ENCODE measurements at regions not wholly inside any gene's neighbourhood (a gene's known extent, or its start where the extent isn't known, plus 50 kb on each side); places are given as distances from the start of the nearest gene placed in this dataset.
A peak's percentile ranks its signal among the peaks of the same experiment; 100 is the strongest.
"Not testable (repeated sequence)": the region's sequence is repeated elsewhere in the genome, so short reads cannot be mapped to it uniquely, and the experiment has no call there.

GRCh38 chr12:116687888-116688287 lies 50.0 kb downstream of the SPRING1 start:
- H3K9me3 Mint-ChIP-seq = no peaks in the 10 kb centered on the region
- H3K27me3 Mint-ChIP-seq = peaks cover 14% of the 10 kb centered on the region
- peak; percentile 34 for DNase-seq
- ChIA-PET CTCF (interaction anchor here (0.9 to 1.4 kb wide), 3 partner anchors 12 to 87 kb away, joined by 3 to 4 read pairs (median 3); no protein-coding TSS in a partner anchor), POLR2A (no interaction called here)
- H3K4me3 Mint-ChIP-seq = no peak overlapping the region
- peaks cover 2% of the 10 kb centered on the region for H3K4me1 Mint-ChIP-seq
- H3K27ac Mint-ChIP-seq = no peak overlapping the region
- no peaks in the 10 kb centered on the region for H3K36me3 Mint-ChIP-seq (ENCODE audit: low read depth)

GRCh38 chr12:116684891-116685290 lies 53.0 kb downstream of the SPRING1 start:
- ChIA-PET CTCF (no interaction called here), POLR2A (no interaction called here)
- Mint-ChIP-seq H3K4me3 (no peak overlapping the region), H3K27ac (no peak overlapping the region), H3K4me1 (peaks cover 2% of the 10 kb centered on the region), H3K9me3 (no peaks in the 10 kb centered on the region), H3K36me3 (ENCODE audit: low read depth) (no peaks in the 10 kb centered on the region), H3K27me3 (peaks cover 4% of the 10 kb centered on the region)
- DNase-seq = no peak

GRCh38 chr12:116677202-116677661 lies 60.6 kb downstream of the SPRING1 start:
- peaks cover 49% of the 10 kb centered on the region for H3K4me1 Mint-ChIP-seq
- ChIA-PET CTCF (no interaction called here), POLR2A (no interaction called here)
- DNase-seq = no peak
- H3K27ac Mint-ChIP-seq = no peak overlapping the region
- no peaks in the 10 kb centered on the region for H3K9me3 Mint-ChIP-seq
- no peaks in the 10 kb centered on the region for H3K27me3 Mint-ChIP-seq
- H3K4me3 Mint-ChIP-seq = no peak overlapping the region
- H3K36me3 Mint-ChIP-seq (ENCODE audit: low read depth) = no peaks in the 10 kb centered on the region

GRCh38 chr12:116675339-116676107 lies 62.3 kb downstream of the SPRING1 start:
- Mint-ChIP-seq H3K9me3 (no peaks in the 10 kb centered on the region), H3K4me3 (no peak overlapping the region), H3K36me3 (ENCODE audit: low read depth) (no peaks in the 10 kb centered on the region), H3K27me3 (no peaks in the 10 kb centered on the region), H3K27ac (peak overlapping the region; percentile 60), H3K4me1 (peaks cover 61% of the 10 kb centered on the region)
- POLR2A ChIA-PET = no interaction called here
- DNase-seq = no peak
- CTCF ChIA-PET = interaction anchor here (0.8 to 1.4 kb wide), 2 partner anchors 12 kb away, joined by 3 read pairs; no protein-coding TSS in a partner anchor

- CTCF ChIA-PET = interaction anchor here (1.1 to 1.4 kb wide), 2 partner anchors 13 to 370 kb away, joined by 3 read pairs; no protein-coding TSS in a partner anchor
- H3K27ac Mint-ChIP-seq = no peak overlapping the region
Observed at GRCh38 chr12:116674643-116675183, 63.2 kb downstream of the SPRING1 start.

GRCh38 chr12:116673681-116674111 lies 64.2 kb downstream of the SPRING1 start:
- ChIA-PET POLR2A (no interaction called here), CTCF (interaction anchor here (0.6 to 1.1 kb wide), 5 partner anchors 13 to 369 kb away, joined by 3 read pairs; no protein-coding TSS in a partner anchor)
- Mint-ChIP-seq H3K27ac (peak overlapping the region; percentile 85), H3K9me3 (no peaks in the 10 kb centered on the region), H3K4me3 (no peak overlapping the region), H3K36me3 (ENCODE audit: low read depth) (no peaks in the 10 kb centered on the region), H3K4me1 (peaks cover 57% of the 10 kb centered on the region), H3K27me3 (no peaks in the 10 kb centered on the region)
- peak; percentile 28 for DNase-seq

More at GRCh38 chr12:116674643-116675183, 63.2 kb downstream of the SPRING1 start:
- no peak overlapping the region for H3K4me3 Mint-ChIP-seq
- H3K4me1 Mint-ChIP-seq = peaks cover 57% of the 10 kb centered on the region
- no peaks in the 10 kb centered on the region for H3K27me3 Mint-ChIP-seq
- no peaks in the 10 kb centered on the region for H3K9me3 Mint-ChIP-seq
- no peak for DNase-seq
- no peaks in the 10 kb centered on the region for H3K36me3 Mint-ChIP-seq (ENCODE audit: low read depth)
- POLR2A ChIA-PET = no interaction called here

- Mint-ChIP-seq H3K27me3 (no peaks in the 10 kb centered on the region), H3K9me3 (no peaks in the 10 kb centered on the region), H3K4me1 (peaks cover 57% of the 10 kb centered on the region), H3K36me3 (ENCODE audit: low read depth) (no peaks in the 10 kb centered on the region), H3K4me3 (peak overlapping the region; percentile 68), H3K27ac (peak overlapping the region; percentile 85)
- ChIA-PET CTCF (interaction anchor here (0.6 to 1.1 kb wide), 6 partner anchors 12 to 363 kb away, joined by 3 read pairs; no protein-coding TSS in a partner anchor), POLR2A (no interaction called here)
- peak; percentile 54 for DNase-seq
Observed at GRCh38 chr12:116672842-116673516, 64.9 kb downstream of the SPRING1 start.

- H3K4me3 Mint-ChIP-seq = no peak overlapping the region
- no peaks in the 10 kb centered on the region for H3K27me3 Mint-ChIP-seq
- ChIA-PET POLR2A (no interaction called here), CTCF (interaction anchor here (0.7 kb wide), 1 partner anchor 504 kb away, joined by 3 read pairs; no protein-coding TSS in a partner anchor)
- DNase-seq = no peak
- H3K9me3 Mint-ChIP-seq = no peaks in the 10 kb centered on the region
- no peaks in the 10 kb centered on the region for H3K36me3 Mint-ChIP-seq (ENCODE audit: low read depth)
- H3K4me1 Mint-ChIP-seq = peaks cover 52% of the 10 kb centered on the region
- no peak overlapping the region for H3K27ac Mint-ChIP-seq
Observed at GRCh38 chr12:116672010-116672409, 65.9 kb downstream of the SPRING1 start.

- Mint-ChIP-seq H3K9me3 (no peaks in the 10 kb centered on the region), H3K27me3 (no peaks in the 10 kb centered on the region), H3K4me3 (no peak overlapping the region), H3K36me3 (ENCODE audit: low read depth) (no peaks in the 10 kb centered on the region), H3K27ac (no peak overlapping the region), H3K4me1 (peaks cover 45% of the 10 kb centered on the region)
- ChIA-PET POLR2A (no interaction called here), CTCF (no interaction called here)
- DNase-seq = no peak
Observed at GRCh38 chr12:116670859-116671258, 67.0 kb downstream of the SPRING1 start.

- H3K27ac Mint-ChIP-seq = no peak overlapping the region
- H3K27me3 Mint-ChIP-seq = peaks cover 4% of the 10 kb centered on the region
- POLR2A ChIA-PET = no interaction called here
- no peak overlapping the region for H3K4me3 Mint-ChIP-seq
- H3K36me3 Mint-ChIP-seq (ENCODE audit: low read depth) = no peaks in the 10 kb centered on the region
- CTCF ChIA-PET = interaction anchor here (1.0 kb wide), 1 partner anchor 137 kb away, joined by 3 read pairs; no protein-coding TSS in a partner anchor
- no peak for DNase-seq
- no peaks in the 10 kb centered on the region for H3K9me3 Mint-ChIP-seq
- peaks cover 17% of the 10 kb centered on the region for H3K4me1 Mint-ChIP-seq
Observed at GRCh38 chr12:116667752-116668151, 70.1 kb downstream of the SPRING1 start.

- H3K27me3 Mint-ChIP-seq; H3K27ac Mint-ChIP-seq; CTCF ChIA-PET; POLR2A ChIA-PET; H3K36me3 Mint-ChIP-seq (ENCODE audit: low read depth); H3K4me3 Mint-ChIP-seq; DNase-seq; H3K9me3 Mint-ChIP-seq; H3K4me1 Mint-ChIP-seq: not testable (repeated sequence)
Observed at GRCh38 chr12:116666829-116667228, 71.0 kb downstream of the SPRING1 start.

GRCh38 chr12:116666305-116666673 lies 71.6 kb downstream of the SPRING1 start:
- peaks cover 4% of the 10 kb centered on the region for H3K27me3 Mint-ChIP-seq
- ChIA-PET POLR2A (no interaction called here), CTCF (no interaction called here)
- H3K4me1 Mint-ChIP-seq = peaks cover 4% of the 10 kb centered on the region
- no peak overlapping the region for H3K27ac Mint-ChIP-seq
- DNase-seq = no peak
- H3K9me3 Mint-ChIP-seq = no peaks in the 10 kb centered on the region
- no peaks in the 10 kb centered on the region for H3K36me3 Mint-ChIP-seq (ENCODE audit: low read depth)
- H3K4me3 Mint-ChIP-seq = no peak overlapping the region

- POLR2A ChIA-PET = no interaction called here
Observed at GRCh38 chr12:116665666-116666304, 72.1 kb downstream of the SPRING1 start.

More at GRCh38 chr12:116665666-116666304, 72.1 kb downstream of the SPRING1 start:
- DNase-seq = no peak
- H3K27ac Mint-ChIP-seq = no peak overlapping the region
- no peaks in the 10 kb centered on the region for H3K36me3 Mint-ChIP-seq (ENCODE audit: low read depth)
- H3K4me1 Mint-ChIP-seq = peaks cover under 1% of the 10 kb centered on the region
- CTCF ChIA-PET = no interaction called here
- peaks cover 4% of the 10 kb centered on the region for H3K27me3 Mint-ChIP-seq
- H3K9me3 Mint-ChIP-seq = no peaks in the 10 kb centered on the region
- H3K4me3 Mint-ChIP-seq = no peak overlapping the region
